Progenitor cell of endocrine pancreas (in vitro differentiated cells): ENCODE measurements at regions not wholly inside any gene's neighbourhood (a gene's known extent, or its start where the extent isn't known, plus 50 kb on each side); places are given as distances from the start of the nearest gene placed in this dataset.

Source experiments
- DNase-seq: peaks from one replicate; pipeline ENCODE4 v3.0.0; 2021; ENCODE audit warnings: low spot score; ENCODE audit not compliant: unreplicated experiment
- H3K27ac Mint-ChIP-seq: 2 replicates; pipeline ENCODE4 v1.8.0; 2021; ENCODE audit warnings: mild to moderate bottlenecking, moderate library complexity, mixed read lengths
- H3K27me3 Mint-ChIP-seq: 2 replicates; pipeline ENCODE4 v1.8.0; 2021; ENCODE audit warnings: mixed read lengths
- H3K36me3 Mint-ChIP-seq: 2 replicates; pipeline ENCODE4 v1.8.0; 2022; ENCODE audit warnings: mixed read lengths; ENCODE audit not compliant: insufficient read depth
- H3K4me1 Mint-ChIP-seq: 2 replicates; pipeline ENCODE4 v1.8.0; 2021; ENCODE audit warnings: low read depth, mixed read lengths
- H3K4me3 Mint-ChIP-seq: 2 replicates; pipeline ENCODE4 v1.8.0; 2021; ENCODE audit warnings: low read depth, mild to moderate bottlenecking, moderate library complexity, mixed read lengths
- H3K9me3 Mint-ChIP-seq: 2 replicates; pipeline ENCODE4 v1.8.0; 2021; ENCODE audit warnings: low read depth, mixed read lengths
- CTCF ChIP-seq: fragments of 200-600 bp; sonication (generic); IDR thresholded peaks from one replicate; pipeline ENCODE4 v1.5.0; 2021; ENCODE audit warnings: antibody characterized with exemption, mild to moderate bottlenecking; ENCODE audit not compliant: unreplicated experiment

- Mint-ChIP-seq H3K4me1 (peaks cover 2% of the 10 kb centered on the region), H3K9me3 (peaks cover 2% of the 10 kb centered on the region), H3K4me3 (no peak overlapping the region), H3K36me3 (no peaks in the 10 kb centered on the region), H3K27ac (no peak overlapping the region), H3K27me3 (no peaks in the 10 kb centered on the region)
- no peak for DNase-seq
- TF ChIP-seq CTCF, result no peak
Observed at GRCh38 chr4:32129967-32130366, 1409.8 kb downstream of the PCDH7 start.

- no peak overlapping the region for H3K27ac Mint-ChIP-seq
- H3K4me1 Mint-ChIP-seq, result peaks cover 2% of the 10 kb centered on the region
- no peak for DNase-seq
- no peaks in the 10 kb centered on the region for H3K27me3 Mint-ChIP-seq
- no peak for TF ChIP-seq CTCF
- no peaks in the 10 kb centered on the region for H3K36me3 Mint-ChIP-seq
- H3K9me3 Mint-ChIP-seq, result peaks cover 2% of the 10 kb centered on the region
- no peak overlapping the region for H3K4me3 Mint-ChIP-seq
Observed at GRCh38 chr4:32133141-32133540, 1413.0 kb downstream of the PCDH7 start.

DNA sequence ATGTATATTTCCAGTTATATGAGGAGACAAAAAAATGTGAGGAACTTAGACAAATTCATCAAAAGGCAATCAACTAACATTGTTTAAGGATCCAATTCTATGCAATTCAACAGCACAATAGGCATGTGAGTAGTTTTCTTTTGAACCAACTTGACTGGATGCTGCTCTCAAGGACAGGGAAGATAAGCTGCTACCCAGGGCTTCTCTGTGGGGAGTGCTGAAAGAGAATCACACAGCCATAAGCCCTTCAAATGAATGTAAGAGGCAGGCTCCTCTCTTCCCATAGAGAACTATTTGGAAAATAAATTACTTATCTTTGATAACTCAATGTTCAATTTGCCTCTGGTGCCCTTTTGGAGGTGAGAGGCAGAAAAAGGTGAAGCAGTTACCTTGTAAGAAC is 1413.6 kb downstream of the PCDH7 start:
- H3K27me3 Mint-ChIP-seq, result no peaks in the 10 kb centered on the region
- H3K9me3 Mint-ChIP-seq, result peaks cover 2% of the 10 kb centered on the region
- no peaks in the 10 kb centered on the region for H3K36me3 Mint-ChIP-seq
- H3K27ac Mint-ChIP-seq, result no peak overlapping the region
- no peak for TF ChIP-seq CTCF
- DNase-seq, result no peak
- H3K4me3 Mint-ChIP-seq, result no peak overlapping the region
- peaks cover 2% of the 10 kb centered on the region for H3K4me1 Mint-ChIP-seq

DNA sequence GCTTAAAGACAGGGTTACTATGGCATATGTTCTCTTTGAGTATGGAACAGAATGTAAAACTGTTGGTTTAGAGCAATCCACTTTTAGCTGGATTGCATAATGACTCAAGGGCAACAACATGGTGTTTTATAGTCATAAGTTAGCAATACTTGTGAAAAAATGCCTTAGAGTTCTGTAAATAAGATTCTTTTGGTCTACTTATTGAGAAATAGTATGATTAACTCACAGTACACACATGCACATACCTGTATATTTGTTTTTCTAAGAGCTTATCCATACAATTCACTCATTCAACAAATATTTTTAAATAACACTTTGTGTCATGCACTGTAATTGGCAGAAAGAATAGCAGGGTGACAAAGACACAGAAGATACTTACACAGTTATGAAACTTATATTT is 1415.5 kb downstream of the PCDH7 start:
- TF ChIP-seq CTCF, result no peak
- Mint-ChIP-seq H3K27me3 (no peaks in the 10 kb centered on the region), H3K36me3 (no peaks in the 10 kb centered on the region), H3K9me3 (peaks cover under 1% of the 10 kb centered on the region), H3K4me3 (no peak overlapping the region), H3K4me1 (peaks cover 2% of the 10 kb centered on the region), H3K27ac (no peak overlapping the region)
- no peak for DNase-seq

DNA sequence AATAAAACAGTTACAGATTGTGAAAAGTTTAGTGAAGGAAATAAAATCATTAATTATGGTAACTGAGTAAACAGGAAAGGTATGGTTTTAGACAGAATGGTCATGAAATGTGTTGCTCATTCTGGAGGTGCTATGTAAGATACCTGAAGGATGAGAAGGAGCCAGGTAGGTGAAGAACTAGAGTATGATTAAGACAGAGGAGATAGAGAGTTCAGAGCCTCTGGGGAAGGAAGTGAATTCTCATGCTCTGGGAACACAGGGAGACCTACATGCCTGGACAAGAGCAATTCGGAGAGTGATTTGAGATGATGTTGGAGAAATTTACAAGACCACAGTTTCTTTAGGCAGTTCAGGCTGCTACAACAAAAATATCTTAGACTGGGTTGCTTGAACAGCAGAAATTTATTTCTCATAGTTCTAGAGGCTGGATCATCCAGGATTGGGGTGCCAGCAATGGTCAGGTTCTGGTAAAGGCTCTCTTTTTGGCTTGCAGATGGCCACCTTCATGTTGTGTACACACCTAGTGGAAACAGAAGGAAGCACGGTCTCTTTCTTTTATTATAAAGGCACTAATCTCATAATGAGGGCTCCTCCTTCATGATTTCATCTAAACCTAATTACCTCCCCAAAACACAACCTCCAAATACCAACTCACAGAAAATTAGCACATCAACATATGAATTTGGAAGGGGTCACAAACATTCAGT is 1416.1 kb downstream of the PCDH7 start:
- Mint-ChIP-seq H3K27ac (no peak overlapping the region), H3K4me1 (peaks cover 2% of the 10 kb centered on the region), H3K27me3 (no peaks in the 10 kb centered on the region), H3K4me3 (no peak overlapping the region), H3K9me3 (no peaks in the 10 kb centered on the region), H3K36me3 (no peaks in the 10 kb centered on the region)
- DNase-seq, result no peak
- no peak for TF ChIP-seq CTCF
